Posterior vena cava (tissue), 2 donors: ENCODE measurements at regions not wholly inside any gene's neighbourhood (a gene's known extent, or its start where the extent isn't known, plus 50 kb on each side); places are given as distances from the start of the nearest gene placed in this dataset.
"Not testable (repeated sequence)": the region's sequence is repeated elsewhere in the genome, so short reads cannot be mapped to it uniquely, and the experiment has no call there.

ENCODE experiments used
- DNase-seq: peaks from one replicate; pipeline ENCODE4 v3.0.0-alpha.2; 2020; ENCODE audit warnings: low spot score
- intact Hi-C, 2 donors: fragments of 100-400 bp; cut with DNase I; formaldehyde crosslinking; loops; one replicate each; pipeline versions ENCODE4 v1.14.1 to v1.14.2; 2022 to 2023
- donor health status: DM: yes; HTN: yes; CAD: no.
- donor health status: DM: yes; HTN: yes; CAD: no.

DNA sequence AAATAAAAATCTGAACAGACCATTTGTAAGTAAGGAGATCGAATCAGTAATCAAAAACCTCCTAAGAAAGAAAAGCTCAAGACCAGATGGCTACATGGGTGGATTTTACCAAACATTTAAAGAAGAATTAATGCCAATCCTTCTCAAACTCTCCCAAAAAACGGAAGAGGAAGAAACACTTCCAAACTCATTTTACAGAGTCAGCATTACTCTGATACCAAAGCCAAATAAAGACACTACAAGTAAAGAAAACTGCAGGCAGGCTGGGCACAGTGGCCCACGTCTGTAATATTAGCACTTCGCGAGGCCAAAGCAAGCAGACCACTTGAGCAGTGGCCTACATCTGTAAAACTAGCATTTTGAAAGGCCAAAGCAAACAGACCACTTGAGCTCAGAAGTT, 159.8 kb downstream of the DPY19L2 start:
- no peak for DNase-seq
- intact Hi-C loops: no loop called here

DNA sequence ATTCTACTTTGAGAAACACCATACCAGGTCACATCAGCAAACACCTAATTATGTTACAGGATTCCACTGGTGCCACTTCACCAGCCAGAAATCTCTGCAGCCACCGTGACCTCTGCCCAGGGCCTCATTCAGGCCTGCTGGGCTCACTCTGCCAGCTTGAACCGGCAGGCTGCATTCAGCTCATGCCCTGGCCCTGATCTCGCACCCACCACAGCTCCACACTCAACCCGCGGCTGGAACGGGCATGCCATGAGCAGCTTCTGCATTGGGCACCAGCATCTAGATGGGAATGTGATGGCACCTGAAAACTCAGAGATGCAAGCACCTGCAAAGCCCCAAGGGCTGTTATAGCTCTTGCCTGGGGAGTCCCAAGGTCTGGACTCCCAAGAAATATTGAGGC, 168.7 kb downstream of the DPY19L2 start:
- no peak for DNase-seq
- intact Hi-C loops: no loop called here

DNA sequence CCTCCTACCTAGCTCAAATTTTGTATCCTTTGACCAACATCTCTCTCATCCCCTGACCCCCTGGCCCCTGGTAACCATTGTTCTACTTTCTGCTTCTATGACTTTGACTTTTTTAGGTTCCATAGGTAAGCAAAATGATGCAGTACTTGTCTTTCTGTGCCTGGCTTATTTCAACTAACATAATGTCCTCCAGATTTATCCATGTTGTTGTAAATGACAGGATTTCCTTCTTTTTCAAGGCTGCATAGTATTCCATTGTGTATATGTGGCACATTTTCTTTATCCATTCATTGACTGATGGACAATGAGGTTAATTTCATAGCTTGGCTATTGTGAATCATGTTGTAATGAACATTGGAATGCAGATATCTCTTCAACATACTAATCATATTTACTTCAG, 170.1 kb downstream of the DPY19L2 start:
- no peak for DNase-seq
- intact Hi-C loops: no loop called here

DNA sequence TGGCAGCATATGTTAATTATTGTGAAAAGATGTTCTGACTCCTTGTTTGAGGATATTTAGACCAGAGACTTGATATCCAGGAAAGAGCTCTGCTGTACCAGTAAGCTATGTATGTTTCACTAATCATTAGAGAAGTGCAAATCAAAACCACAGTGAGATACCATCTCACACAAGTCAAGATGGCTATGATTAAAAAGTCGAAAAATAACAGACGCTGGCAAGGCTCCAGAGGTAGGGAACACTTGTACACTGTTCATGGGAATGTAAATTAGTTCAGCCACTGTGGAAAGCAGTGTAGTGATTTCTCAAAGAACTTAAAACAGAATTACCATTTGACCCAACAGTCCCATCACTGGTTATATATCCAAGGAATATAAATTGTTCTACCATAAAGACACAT, 171.6 kb downstream of the DPY19L2 start:
- intact Hi-C loops: no loop called here
- DNase-seq: no peak

DNA sequence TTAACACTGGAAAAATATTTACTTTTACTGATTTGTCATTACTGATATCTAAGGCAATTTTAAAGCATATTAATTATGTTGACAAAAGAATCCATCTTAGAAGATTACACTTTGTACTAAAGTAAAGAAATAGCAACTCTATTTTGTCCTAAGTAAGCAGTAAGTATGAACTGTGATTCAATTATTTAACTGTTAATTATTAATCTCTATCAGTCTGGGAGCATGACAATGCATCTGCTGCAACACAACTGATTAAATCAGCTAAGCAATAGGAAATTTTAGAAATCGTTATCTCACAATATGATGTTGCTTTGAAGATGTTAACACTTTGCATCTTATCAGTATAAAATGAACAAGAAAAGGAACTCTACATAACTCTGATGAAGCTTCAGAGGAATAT, 172.3 kb downstream of the DPY19L2 start:
- intact Hi-C loops: no loop called here
- no peak for DNase-seq

DNA sequence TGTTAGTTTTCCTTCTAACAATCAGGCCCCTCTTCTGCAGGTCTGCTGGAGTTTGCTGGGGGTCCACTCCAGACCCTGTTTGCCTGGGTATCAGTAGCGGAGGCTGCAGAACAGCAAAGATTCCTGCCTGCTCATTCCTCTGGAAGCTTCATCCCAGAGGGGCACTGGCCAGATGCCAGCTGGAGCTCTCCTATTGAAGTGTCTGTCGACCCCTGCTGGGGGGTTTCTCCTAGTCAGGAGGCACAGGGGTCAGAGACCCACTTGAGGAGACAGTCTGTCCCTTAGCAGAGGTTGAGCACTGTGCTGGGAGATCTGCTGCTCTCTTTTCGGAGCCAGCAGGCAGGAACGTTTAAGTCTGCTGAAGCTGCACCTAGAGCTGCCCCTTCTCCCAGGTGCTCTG, 174.9 kb downstream of the DPY19L2 start:
- DNase-seq, intact Hi-C loops: not testable (repeated sequence)

DNA sequence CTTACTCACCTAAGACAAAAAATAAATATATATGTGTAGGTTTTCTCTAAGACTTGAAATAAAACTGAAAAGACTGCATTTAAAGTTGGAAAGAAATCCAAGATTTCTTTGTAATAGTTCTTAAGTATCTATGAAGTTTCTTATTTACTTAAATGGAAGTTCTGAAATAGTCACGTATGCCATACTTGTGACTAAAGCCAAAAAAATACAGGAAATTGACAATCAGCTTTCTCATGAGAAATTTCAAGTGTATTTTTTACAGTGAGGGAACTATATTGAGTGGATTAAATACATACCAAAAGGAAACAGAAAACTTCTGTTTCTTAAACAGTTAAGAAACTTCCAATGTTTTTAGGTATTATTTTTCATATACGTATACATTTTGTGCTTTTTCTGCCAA, 188.1 kb downstream of the DPY19L2 start:
- DNase-seq: no peak
- intact Hi-C loops: no loop called here

DNA sequence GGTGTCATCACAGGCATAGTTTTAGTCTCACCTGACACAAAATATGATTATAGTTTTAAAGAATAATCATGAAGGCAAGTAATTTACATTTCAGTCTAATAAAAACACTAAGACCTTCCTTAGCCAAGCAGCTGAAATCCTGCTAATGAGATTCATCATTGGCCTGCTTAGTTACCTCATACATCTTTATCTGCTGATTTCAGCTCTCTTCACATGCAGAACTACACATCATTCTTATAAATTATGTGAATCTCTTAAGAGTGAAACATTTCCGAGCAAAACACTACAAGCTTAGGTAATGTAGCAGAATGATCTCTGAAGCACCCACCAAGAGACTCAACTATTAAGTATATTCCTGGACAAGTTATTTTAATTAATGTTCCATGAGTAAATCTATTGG, 198.1 kb downstream of the DPY19L2 start:
- no peak for DNase-seq
- intact Hi-C loops: no loop called here

DNA sequence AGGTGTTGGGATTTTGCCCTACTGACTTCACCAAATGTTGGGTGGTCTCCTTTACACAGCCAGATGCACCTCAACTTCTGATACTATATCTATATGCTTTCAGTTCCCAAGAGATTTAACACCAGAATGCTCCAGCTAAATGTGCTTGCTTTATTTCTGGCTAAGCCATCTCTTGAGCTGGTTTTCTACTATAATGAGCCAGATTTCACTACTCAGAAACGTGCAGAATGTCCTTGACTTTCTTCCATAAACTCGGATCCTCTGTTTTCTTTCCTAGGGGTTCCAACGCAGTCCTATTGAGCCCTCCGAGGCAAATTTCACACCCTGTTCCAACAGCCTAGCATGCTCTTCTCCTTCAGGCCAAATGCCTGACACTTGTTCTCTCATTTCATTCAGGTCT, 200.3 kb downstream of the DPY19L2 start:
- DNase-seq: no peak
- intact Hi-C loops: no loop called here

DNA sequence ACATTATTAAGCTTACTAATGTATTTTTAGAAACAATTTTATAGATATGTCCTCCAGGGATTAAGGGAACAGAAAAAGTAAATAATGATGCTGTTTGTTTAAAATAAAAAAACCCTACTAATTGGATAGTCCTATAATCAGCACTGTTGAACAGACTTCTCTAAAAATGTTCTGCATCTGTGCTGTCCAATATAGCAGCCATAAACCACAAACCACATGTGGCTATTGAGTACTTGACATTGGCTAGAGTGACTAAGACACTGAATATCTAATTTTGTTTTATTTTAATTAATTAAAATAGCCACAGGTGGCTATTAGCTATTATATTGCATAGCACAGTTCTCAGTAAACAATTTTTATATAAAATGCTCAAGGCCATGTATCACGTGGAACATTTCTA, 210.4 kb downstream of the DPY19L2 start:
- no peak for DNase-seq
- intact Hi-C loops: no loop called here

DNA sequence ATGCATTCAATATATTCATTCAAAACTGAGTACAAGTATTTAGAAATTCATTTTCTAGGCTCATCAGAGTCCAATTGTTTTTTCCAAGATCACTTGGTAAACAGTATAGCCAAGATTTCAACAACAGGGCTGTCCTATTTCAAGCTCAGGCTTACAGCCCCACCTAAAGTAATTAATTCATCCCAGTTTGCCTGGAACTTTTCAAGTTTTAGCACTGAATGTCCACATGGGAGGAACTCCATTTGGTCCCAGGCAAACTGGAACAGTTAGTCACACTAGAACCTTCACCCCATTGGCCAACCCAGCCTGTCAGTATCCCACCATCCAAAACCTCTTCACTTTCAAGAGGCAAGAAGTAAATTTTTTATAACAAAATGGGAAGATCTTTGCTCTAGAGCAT, 210.9 kb downstream of the DPY19L2 start:
- intact Hi-C loops: no loop called here
- DNase-seq: no peak

DNA sequence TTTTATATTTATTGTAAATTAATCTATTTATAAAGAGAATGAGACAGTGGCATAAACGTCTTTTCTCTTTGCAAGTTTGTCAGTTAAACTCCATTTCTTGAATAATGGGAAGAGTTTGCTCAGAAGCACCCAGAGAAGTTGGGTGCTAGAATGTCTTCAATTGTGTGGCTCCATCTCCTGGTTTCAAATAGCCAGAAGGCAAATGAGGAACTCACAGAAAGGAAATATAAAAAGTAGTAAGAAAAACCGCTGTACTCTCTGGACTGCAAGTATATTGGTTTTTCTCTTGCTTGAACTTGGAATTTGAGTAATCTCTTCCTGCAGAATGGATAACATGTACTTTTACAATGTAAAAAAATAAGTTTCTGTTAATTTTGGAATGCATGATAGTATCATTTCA, 217.5 kb downstream of the DPY19L2 start:
- DNase-seq: no peak
- intact Hi-C loops: no loop called here

DNA sequence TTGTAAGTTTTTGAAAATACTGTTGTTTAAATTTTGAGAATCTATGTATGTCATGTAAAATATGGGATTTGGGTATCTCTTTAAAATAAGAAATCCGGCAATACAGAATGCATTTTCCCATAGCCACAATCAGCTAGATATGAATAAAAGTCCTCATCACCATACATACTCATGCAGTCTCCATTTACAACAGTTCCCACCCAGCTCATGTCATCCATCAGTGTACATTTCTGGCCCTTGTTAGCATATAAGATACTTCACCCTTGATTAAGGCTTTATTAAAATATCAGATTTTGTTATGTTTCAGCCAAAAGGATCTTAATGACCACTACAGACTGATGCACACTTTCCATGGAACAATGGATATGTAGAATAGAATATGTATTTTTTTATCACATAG, 218.0 kb downstream of the DPY19L2 start:
- DNase-seq: no peak
- intact Hi-C loops: no loop called here

DNA sequence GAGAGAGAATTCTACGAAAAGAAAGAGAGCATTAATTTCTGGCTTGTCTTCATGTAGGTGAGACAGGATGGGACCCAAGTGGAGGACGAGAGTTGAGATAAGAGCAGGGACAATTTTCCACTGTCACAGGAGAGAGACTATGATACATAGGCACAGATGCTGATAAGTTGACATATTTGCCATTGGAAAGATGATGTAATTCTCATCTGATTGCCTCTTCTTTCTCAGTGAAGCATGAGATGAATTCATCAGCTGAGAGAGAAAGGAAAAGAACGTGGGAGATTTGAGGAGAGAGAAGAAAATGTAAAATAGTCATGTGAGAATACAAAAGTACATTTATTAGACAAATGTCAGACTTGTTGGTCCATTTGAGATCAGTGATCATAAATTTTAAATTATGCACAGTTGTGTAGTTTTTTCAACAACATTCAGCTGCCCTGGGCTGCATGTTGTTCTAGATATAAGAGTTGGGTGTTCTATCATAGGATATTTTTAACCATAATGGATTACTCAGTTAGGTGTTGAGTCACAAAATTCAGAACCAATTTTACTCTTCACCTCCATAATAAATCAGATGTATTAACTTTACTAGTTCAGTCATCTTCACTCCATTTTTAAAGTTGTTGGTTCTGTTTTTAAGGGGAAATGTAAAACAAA, 222.9 kb downstream of the DPY19L2 start:
- no peak for DNase-seq
- intact Hi-C loops: no loop called here

DNA sequence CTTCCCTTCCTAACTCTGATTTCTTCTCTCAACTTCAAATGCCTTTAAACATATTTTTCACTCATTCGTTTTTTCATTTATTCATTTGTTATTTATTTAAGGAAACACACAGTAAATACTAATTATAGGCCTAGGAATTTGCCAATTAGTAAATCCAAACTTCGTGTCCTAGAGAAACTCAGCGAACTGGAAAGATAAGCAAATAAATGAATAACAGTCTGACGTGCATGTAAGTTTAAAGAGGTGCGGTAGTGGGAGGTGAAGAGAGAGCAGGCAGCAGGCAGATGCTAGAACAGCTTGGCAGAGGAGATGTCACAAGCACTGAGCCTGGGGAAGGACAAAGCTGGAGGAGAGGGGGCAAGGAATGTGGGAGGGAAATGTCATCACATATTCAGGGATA, 228.2 kb downstream of the DPY19L2 start:
- no peak for DNase-seq
- intact Hi-C loops: no loop called here

DNA sequence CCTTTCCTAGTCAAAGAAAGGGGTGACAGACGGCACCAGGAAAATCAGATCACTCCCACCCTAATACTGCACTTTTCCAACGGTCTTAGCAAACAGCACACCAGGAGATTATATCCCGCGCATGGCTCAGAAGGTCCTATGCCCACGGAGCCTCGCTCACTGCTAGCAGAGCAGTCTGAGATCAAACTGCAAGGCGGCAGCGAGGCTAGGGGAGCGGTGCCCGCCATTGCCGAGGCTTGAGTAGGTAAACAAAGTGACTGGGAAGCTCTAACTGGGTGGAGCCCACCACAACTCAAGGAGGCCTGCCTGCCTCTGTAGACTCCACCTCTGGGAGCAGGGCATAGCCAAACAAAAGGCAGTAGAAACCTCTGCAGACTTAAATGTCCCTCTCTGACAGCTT, 233.9 kb downstream of the DPY19L2 start:
- intact Hi-C loops: not testable (repeated sequence)
- peak; percentile 71 for DNase-seq

DNA sequence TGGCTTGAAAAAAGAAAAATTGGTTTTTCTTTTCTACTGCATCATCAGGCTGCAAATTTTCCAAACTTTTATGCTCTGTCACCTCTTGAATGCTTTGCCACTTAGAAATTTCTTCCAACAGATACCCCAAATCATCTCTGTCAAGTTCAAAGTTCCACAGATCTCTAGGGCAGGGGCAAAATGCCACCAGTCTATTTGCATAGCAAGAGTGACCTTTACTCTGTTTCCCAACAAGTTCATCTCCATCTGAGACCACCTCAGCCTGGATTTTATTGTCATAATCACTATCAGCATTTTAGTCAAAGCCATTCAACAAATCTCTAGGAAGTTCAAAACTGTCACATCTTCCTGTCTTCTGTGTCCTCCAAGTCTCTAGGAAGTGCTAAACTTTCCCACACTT, 240.3 kb downstream of the DPY19L2 start:
- intact Hi-C loops, DNase-seq: not testable (repeated sequence)

DNA sequence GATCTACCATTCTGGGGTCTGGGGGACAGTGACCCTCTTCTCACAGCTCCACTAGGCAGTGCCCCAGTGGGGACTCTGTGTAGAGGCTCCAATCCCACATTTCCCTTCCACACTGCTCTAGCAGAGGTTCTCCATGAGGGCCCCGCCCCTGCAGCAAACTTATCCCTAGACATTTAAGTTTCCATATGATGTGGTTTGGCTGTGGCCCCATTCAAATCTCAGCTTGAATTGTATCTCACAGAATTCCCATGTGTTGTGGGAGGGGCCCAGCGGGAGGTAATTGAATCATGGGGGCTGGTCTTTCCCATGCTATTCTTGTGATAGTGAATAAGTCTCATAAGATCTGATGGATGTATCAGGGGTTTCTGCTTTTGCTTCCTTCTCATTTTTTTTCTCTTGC, 241.3 kb downstream of the DPY19L2 start:
- intact Hi-C loops: not testable (repeated sequence)

DNA sequence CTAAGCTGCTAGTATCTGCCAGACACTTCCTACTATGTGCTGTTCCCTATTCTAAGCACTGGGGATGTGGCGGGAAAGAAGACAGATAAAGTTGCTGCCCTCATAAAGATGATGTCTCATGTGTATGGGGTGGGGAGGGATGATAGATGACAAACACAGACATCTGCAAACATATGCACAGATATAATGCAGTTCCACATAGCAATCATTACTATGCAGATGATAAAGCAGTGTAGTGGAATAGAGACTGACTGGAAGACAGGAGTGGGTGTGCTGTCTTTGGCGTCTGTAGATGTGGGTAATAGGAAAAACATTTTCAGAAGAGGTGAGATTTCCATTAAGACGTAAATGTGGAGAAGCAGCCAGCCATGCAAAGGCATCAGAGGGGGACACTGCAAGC, 243.6 kb downstream of the DPY19L2 start:
- no peak for DNase-seq
- intact Hi-C loops: no loop called here

More for the DNA sequence above, 241.3 kb downstream of the DPY19L2 start:
- DNase-seq: not testable (repeated sequence)

DNA sequence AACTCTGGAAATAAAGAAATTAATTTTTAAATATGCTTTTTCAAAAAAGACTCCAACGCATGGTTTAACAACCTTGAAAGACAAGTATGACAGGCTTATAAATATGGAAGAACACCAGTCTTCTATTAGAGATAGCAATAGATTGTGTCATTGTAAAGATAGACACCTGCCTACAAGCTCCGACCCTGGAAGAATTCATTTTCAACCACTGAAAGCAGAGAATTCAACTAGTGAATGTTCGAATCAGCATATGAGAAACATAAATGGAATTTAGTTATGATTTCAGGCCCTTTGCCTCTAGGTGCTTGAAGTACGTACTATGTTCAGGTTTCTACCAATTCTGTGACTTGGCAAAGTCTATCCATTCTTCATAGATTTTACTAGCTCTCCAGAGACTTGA, 244.5 kb downstream of the DPY19L2 start:
- DNase-seq: no peak
- intact Hi-C loops: no loop called here

DNA sequence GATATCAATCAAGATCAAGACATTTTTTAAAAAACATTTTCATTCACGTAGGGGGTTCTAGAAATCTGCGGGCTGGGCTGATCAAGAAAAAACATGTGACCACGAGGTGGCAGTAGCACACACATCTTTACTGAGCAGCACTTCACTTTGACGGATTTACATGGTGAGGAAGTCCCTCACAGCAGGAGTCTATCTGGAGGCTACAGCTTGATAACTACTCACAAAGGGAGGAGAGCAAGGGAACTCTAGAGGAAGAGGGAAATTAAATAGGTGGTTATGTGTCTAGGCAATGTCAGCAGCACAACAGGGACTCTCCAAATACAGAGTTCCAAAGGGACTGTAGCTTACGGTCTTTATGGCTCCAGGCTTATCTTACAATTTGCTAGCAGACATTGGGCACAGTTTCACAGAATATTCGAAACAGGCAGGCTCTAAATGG, 248.1 kb downstream of the DPY19L2 start:
- no peak for DNase-seq
- intact Hi-C loops: no loop called here

DNA sequence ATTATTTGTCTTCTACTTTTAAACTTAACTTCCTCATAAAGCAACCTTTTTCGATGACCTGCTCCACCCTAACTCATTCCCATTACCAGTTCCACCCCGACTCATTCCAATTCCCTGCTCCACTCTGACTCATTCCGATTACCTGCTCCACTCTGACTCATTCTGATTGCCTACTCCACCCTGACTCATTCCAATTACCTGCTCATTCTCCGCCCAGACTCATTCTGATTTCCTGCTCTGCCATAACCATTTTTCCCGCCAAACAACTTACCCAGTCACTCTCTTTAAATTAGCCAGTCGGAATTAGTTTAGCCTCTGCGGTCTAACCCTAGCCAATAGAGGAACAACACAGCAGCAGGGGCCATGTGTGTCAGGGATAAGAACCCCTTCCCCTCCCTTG, 249.1 kb downstream of the DPY19L2 start:
- DNase-seq: no peak
- intact Hi-C loops: no loop called here
